ENCODE measurements at regions not wholly inside any gene's neighbourhood (a gene's known extent, or its start where the extent isn't known, plus 50 kb on each side); places are given as distances from the start of the nearest gene placed in this dataset.

GRCh38 chr9:11148189-11148588 lies 535.4 kb upstream of the PTPRD start:
- no peak for TF ChIP-seq REST (IDR thresholded peaks at IDR 0.05; ENCODE audit: insufficient read depth in 1 of 2, low read depth in 2 of 2, low read length in 2 of 2)
- no peak for TF ChIP-seq FOXP2 (optimal IDR thresholded peaks at IDR 0.05; ENCODE audit: borderline replicate concordance, extremely low read depth, extremely low read length, insufficient read depth)
- TF ChIP-seq SIN3A (IDR thresholded peaks at IDR 0.05; ENCODE audit: borderline replicate concordance, insufficient read depth, low read length) = no peak
- TF ChIP-seq POLR2AphosphoS5 (IDR thresholded peaks at IDR 0.05; ENCODE audit: low read depth, low read length) = no peak
- TF ChIP-seq TAF1 (IDR thresholded peaks at IDR 0.05; ENCODE audit: borderline replicate concordance, insufficient read depth, low read length) = no peak

GRCh38 chr9:11149065-11149464 lies 536.3 kb upstream of the PTPRD start:
- TF ChIP-seq POLR2AphosphoS5 (IDR thresholded peaks at IDR 0.05; ENCODE audit: low read depth, low read length) = no peak
- no peak for TF ChIP-seq REST (IDR thresholded peaks at IDR 0.05; ENCODE audit: insufficient read depth in 1 of 2, low read depth in 2 of 2, low read length in 2 of 2)
- TF ChIP-seq TAF1 (IDR thresholded peaks at IDR 0.05; ENCODE audit: borderline replicate concordance, insufficient read depth, low read length) = no peak
- TF ChIP-seq FOXP2 (optimal IDR thresholded peaks at IDR 0.05; ENCODE audit: borderline replicate concordance, extremely low read depth, extremely low read length, insufficient read depth) = no peak
- TF ChIP-seq SIN3A (IDR thresholded peaks at IDR 0.05; ENCODE audit: borderline replicate concordance, insufficient read depth, low read length) = no peak

- no peak for TF ChIP-seq TAF1 (IDR thresholded peaks at IDR 0.05; ENCODE audit: borderline replicate concordance, insufficient read depth, low read length)
- TF ChIP-seq SIN3A (IDR thresholded peaks at IDR 0.05; ENCODE audit: borderline replicate concordance, insufficient read depth, low read length) = no peak
- TF ChIP-seq FOXP2 (optimal IDR thresholded peaks at IDR 0.05; ENCODE audit: borderline replicate concordance, extremely low read depth, extremely low read length, insufficient read depth) = no peak
- no peak for TF ChIP-seq REST (IDR thresholded peaks at IDR 0.05; ENCODE audit: insufficient read depth in 1 of 2, low read depth in 2 of 2, low read length in 2 of 2)
- TF ChIP-seq POLR2AphosphoS5 (IDR thresholded peaks at IDR 0.05; ENCODE audit: low read depth, low read length) = no peak
These were observed 545.3 kb upstream of the PTPRD start for GRCh38 chr9:11158063-11158462.

- TF ChIP-seq POLR2AphosphoS5 (IDR thresholded peaks at IDR 0.05; ENCODE audit: low read depth, low read length) (no peak), SIN3A (IDR thresholded peaks at IDR 0.05; ENCODE audit: borderline replicate concordance, insufficient read depth, low read length) (no peak), FOXP2 (optimal IDR thresholded peaks at IDR 0.05; ENCODE audit: borderline replicate concordance, extremely low read depth, extremely low read length, insufficient read depth) (no peak), REST (IDR thresholded peaks at IDR 0.05; ENCODE audit: insufficient read depth in 1 of 2, low read depth in 2 of 2, low read length in 2 of 2) (no peak), TAF1 (IDR thresholded peaks at IDR 0.05; ENCODE audit: borderline replicate concordance, insufficient read depth, low read length) (no peak)
These were observed 545.9 kb upstream of the PTPRD start for GRCh38 chr9:11158676-11159075.

GRCh38 chr9:11159318-11159862 lies 546.6 kb upstream of the PTPRD start:
- TF ChIP-seq SIN3A (IDR thresholded peaks at IDR 0.05; ENCODE audit: borderline replicate concordance, insufficient read depth, low read length) (no peak), TAF1 (IDR thresholded peaks at IDR 0.05; ENCODE audit: borderline replicate concordance, insufficient read depth, low read length) (no peak), POLR2AphosphoS5 (IDR thresholded peaks at IDR 0.05; ENCODE audit: low read depth, low read length) (no peak), FOXP2 (optimal IDR thresholded peaks at IDR 0.05; ENCODE audit: borderline replicate concordance, extremely low read depth, extremely low read length, insufficient read depth) (no peak), REST (IDR thresholded peaks at IDR 0.05; ENCODE audit: insufficient read depth in 1 of 2, low read depth in 2 of 2, low read length in 2 of 2) (no peak)

Measured in PFSK-1 (cell line).